DOHH2 (cell line): ENCODE measurements at regions not wholly inside any gene's neighbourhood (a gene's known extent, or its start where the extent isn't known, plus 50 kb on each side); places are given as distances from the start of the nearest gene placed in this dataset.

Experiments used
- CTCF ChIP-seq: fragments of 200-600 bp; sonication (generic); IDR thresholded peaks from one replicate; pipeline ENCODE4 v1.5.1; 2014; ENCODE audit warnings: antibody characterized with exemption, mild to moderate bottlenecking, low read depth, low read length; ENCODE audit not compliant: poor library complexity, severe bottlenecking
- EZH2phosphoT487 ChIP-seq: fragments of 200-600 bp; sonication (generic); IDR thresholded peaks from 2 replicates; pipeline ENCODE4 v1.6.1; 2017; ENCODE audit warnings: borderline replicate concordance, mild to moderate bottlenecking, antibody characterized with exemption, low read length, moderate library complexity, mixed read lengths

DNA sequence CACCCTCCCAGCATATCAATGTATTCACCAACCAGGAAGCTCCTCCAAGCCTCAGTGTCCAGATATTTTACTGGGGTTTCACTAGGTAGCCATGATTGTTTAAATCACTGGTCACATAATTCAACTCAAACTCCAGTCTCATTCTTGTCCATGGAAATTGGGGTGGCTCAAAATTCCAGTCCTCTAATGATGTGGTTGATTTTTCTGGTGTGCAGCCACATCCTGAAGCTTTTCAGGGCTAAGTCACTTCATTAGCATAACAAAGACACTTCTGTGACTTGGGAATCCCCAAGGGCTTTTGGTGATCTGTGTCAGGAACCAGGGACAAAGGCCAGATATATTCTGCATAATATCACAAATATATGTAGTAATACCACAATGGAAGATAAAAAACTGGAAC, 786.9 kb upstream of the IGFBP3 start:
- TF ChIP-seq CTCF (no peak), EZH2phosphoT487 (no peak)
